ENCODE measurements at regions not wholly inside any gene's neighbourhood (a gene's known extent, or its start where the extent isn't known, plus 50 kb on each side); places are given as distances from the start of the nearest gene placed in this dataset.

DNA sequence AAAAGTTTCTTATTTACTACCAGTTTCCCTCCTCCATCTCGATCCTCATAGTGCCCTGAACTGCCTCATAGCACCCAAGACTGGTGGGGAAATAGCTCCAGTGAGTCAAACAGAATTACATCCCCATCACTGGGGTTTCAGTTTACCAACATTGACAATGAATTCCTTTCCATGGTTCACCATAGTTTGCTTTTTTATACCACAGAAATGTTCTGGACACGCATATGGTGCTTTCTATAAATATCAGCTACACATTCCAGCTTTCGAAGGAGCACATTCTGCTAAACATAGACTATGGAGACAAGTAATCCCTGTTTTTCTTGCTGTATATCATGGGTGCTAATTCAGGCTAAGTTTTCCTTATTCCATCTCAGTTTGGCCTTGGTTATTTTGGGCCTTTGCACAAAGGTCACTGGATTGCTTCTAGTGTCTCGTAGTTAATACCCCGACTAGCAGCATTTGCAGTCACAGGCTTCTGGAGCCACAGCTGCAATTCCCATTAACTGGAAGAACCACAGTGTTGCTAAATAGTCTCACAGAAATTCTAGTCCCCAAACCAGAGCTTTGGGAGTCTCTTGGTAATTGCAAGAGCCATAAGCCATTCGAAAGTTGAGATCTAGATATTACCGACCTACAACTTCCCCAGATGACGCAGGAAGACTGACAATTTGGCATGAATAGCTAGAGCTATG lies 53.4 kb upstream of the TRPC3 start:
- TF ChIP-seq, protein P1, sequence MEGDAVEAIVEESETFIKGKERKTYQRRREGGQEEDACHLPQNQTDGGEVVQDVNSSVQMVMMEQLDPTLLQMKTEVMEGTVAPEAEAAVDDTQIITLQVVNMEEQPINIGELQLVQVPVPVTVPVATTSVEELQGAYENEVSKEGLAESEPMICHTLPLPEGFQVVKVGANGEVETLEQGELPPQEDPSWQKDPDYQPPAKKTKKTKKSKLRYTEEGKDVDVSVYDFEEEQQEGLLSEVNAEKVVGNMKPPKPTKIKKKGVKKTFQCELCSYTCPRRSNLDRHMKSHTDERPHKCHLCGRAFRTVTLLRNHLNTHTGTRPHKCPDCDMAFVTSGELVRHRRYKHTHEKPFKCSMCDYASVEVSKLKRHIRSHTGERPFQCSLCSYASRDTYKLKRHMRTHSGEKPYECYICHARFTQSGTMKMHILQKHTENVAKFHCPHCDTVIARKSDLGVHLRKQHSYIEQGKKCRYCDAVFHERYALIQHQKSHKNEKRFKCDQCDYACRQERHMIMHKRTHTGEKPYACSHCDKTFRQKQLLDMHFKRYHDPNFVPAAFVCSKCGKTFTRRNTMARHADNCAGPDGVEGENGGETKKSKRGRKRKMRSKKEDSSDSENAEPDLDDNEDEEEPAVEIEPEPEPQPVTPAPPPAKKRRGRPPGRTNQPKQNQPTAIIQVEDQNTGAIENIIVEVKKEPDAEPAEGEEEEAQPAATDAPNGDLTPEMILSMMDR (IDR thresholded peaks at IDR 0.05), result no peak
- TF ChIP-seq POLR2A (IDR thresholded peaks at IDR 0.05), result no peak
- no peak for TF ChIP-seq EP300 (IDR thresholded peaks at IDR 0.05)
